DND-41 (cell line): ENCODE measurements at regions not wholly inside any gene's neighbourhood (a gene's known extent, or its start where the extent isn't known, plus 50 kb on each side); places are given as distances from the start of the nearest gene placed in this dataset.

Source experiments
- CTCF ChIP-seq: IDR thresholded peaks from 2 replicates; pipeline ENCODE4 v1.5.1; 2012; ENCODE audit warnings: borderline replicate concordance, low read length, moderate library complexity, mild to moderate bottlenecking; ENCODE audit not compliant: poor library complexity, severe bottlenecking; ENCODE audit errors: extremely low read depth
- EZH2 ChIP-seq: IDR thresholded peaks from 3 replicates; pipeline ENCODE4 v1.6.1; 2012; ENCODE audit warnings: borderline replicate concordance, low read depth, mild to moderate bottlenecking, moderate library complexity, low read length, inconsistent platforms; ENCODE audit not compliant: severe bottlenecking

GRCh38 chr2:215812966-215813365 is 200.4 kb downstream of the MREG start:
- TF ChIP-seq CTCF (no peak), EZH2 (no peak)
